Liver (tissue), 8 donors: ENCODE measurements at regions not wholly inside any gene's neighbourhood (a gene's known extent, or its start where the extent isn't known, plus 50 kb on each side); places are given as distances from the start of the nearest gene placed in this dataset.

ENCODE experiments used
- DNase-seq: peaks from one replicate; pipeline ENCODE4 v3.0.0-alpha.2; 2017; ENCODE audit warnings: low spot score
- H3K27ac ChIP-seq, 2 donors: one replicate each; pipeline ENCODE4 v1.7.0; 2013; ENCODE audit warnings: inconsistent platforms in 2 of 2, low read length in 2 of 2, control low read depth in 1 of 2, low read depth in 1 of 2, mild to moderate bottlenecking in 1 of 2
- H3K27me3 ChIP-seq, 4 donors: one replicate each; pipeline versions ENCODE4 v1.6.1 to v1.7.0; 2013; ENCODE audit warnings: low read length in 3 of 4, inconsistent platforms in 1 of 4, mild to moderate bottlenecking in 1 of 4, moderate library complexity in 1 of 4; ENCODE audit not compliant: control insufficient read depth in 4 of 4, insufficient read depth in 4 of 4
- H3K36me3 ChIP-seq, 4 donors: one replicate each; pipeline versions ENCODE4 v1.6.1 to v1.7.0; 2013; ENCODE audit warnings: low read length in 3 of 4, mild to moderate bottlenecking in 3 of 4, low read depth in 1 of 4, moderate library complexity in 1 of 4; ENCODE audit not compliant: control insufficient read depth in 4 of 4, insufficient read depth in 3 of 4
- H3K4me1 ChIP-seq, 4 donors: one replicate each; pipeline versions ENCODE4 v1.6.1 to v1.7.0; 2013; ENCODE audit warnings: low read length in 3 of 4, mild to moderate bottlenecking in 3 of 4, moderate library complexity in 1 of 4; ENCODE audit not compliant: control insufficient read depth in 4 of 4, insufficient read depth in 4 of 4
- H3K4me3 ChIP-seq, 3 donors: one replicate each; pipeline versions ENCODE4 v1.6.1 to v1.7.0; 2013; ENCODE audit warnings: low read length in 3 of 3, control low read depth in 1 of 3, low read depth in 1 of 3, mild to moderate bottlenecking in 1 of 3
- H3K9ac ChIP-seq, 2 donors: one replicate each; pipeline ENCODE4 v1.7.0; 2013; ENCODE audit warnings: low read length in 2 of 2, mild to moderate bottlenecking in 2 of 2, moderate library complexity in 2 of 2, control low read depth in 1 of 2, low read depth in 1 of 2
- H3K9me3 ChIP-seq, 4 donors: one replicate each; pipeline versions ENCODE4 v1.6.1 to v1.7.0; 2013; ENCODE audit warnings: low read length in 3 of 4; ENCODE audit not compliant: control insufficient read depth in 4 of 4
- ATF3 ChIP-seq: IDR thresholded peaks from 2 replicates; pipeline ENCODE4 v1.6.1; 2016; ENCODE audit warnings: antibody characterized with exemption
- CTCF ChIP-seq: fragments of 150-350 bp; IDR thresholded peaks from 2 replicates; pipeline ENCODE4 v1.5.1; 2017; ENCODE audit warnings: improper control_type of control experiment, low read depth, low read length; ENCODE audit not compliant: missing input control
- FOXA1 ChIP-seq: IDR thresholded peaks from 2 replicates; pipeline ENCODE4 v1.6.1; 2016; ENCODE audit warnings: antibody characterized with exemption
- FOXA2 ChIP-seq: IDR thresholded peaks from 2 replicates; pipeline ENCODE4 v1.6.1; 2016; ENCODE audit warnings: antibody characterized with exemption
- GABPA ChIP-seq, 2 donors: IDR thresholded peaks in 1 of 2; conservative IDR thresholded peaks in 1 of 2; 2 replicates each; pipeline ENCODE4 v1.6.1; 2016; ENCODE audit warnings: antibody characterized with exemption in 2 of 2, mild to moderate bottlenecking in 1 of 2, moderate library complexity in 1 of 2
- HNF4A ChIP-seq, 2 donors: conservative IDR thresholded peaks; 2 replicates each; pipeline ENCODE4 v1.6.1; 2016; ENCODE audit warnings: antibody characterized with exemption in 2 of 2, mild to moderate bottlenecking in 2 of 2
- HNF4G ChIP-seq: IDR thresholded peaks from 2 replicates; pipeline ENCODE4 v1.6.1; 2016; ENCODE audit warnings: antibody characterized with exemption
- JUND ChIP-seq, 2 donors: IDR thresholded peaks; 2 replicates each; pipeline ENCODE4 v1.6.1; 2016; ENCODE audit warnings: antibody characterized with exemption in 2 of 2
- MAX ChIP-seq: IDR thresholded peaks from 2 replicates; pipeline ENCODE4 v1.6.1; 2016; ENCODE audit warnings: antibody characterized with exemption
- NR2F2 ChIP-seq: IDR thresholded peaks from 2 replicates; pipeline ENCODE4 v1.6.1; 2016; ENCODE audit warnings: antibody characterized with exemption
- RAD21 ChIP-seq, 2 donors: IDR thresholded peaks; 2 replicates each; pipeline ENCODE4 v1.6.1; 2016; ENCODE audit warnings: antibody characterized with exemption in 2 of 2, mild to moderate bottlenecking in 2 of 2
- REST ChIP-seq: IDR thresholded peaks from 2 replicates; pipeline ENCODE4 v1.6.1; 2016; ENCODE audit warnings: antibody characterized with exemption, mild to moderate bottlenecking
- RXRA ChIP-seq, 2 donors: IDR thresholded peaks; 2 replicates each; pipeline ENCODE4 v1.6.1; 2017 to 2018; ENCODE audit warnings: antibody characterized with exemption in 2 of 2, mild to moderate bottlenecking in 1 of 2
- SP1 ChIP-seq: IDR thresholded peaks from 2 replicates; pipeline ENCODE4 v1.6.1; 2018; ENCODE audit warnings: antibody characterized with exemption, mild to moderate bottlenecking
- ZBTB33 ChIP-seq: IDR thresholded peaks from 2 replicates; pipeline ENCODE4 v1.6.1; 2016; ENCODE audit warnings: antibody characterized with exemption
- WGBS: extraction: QIAGEN DNeasy Blood & Tissue Kit; methylation state at CpG from one replicate; pipeline ENCODE4 v1.1.7; 2013; 5-methylcytosine and 5-hydroxymethylcytosine counted together
- donor health status: healthy.
- donor health status: healthy.
- donor health status: healthy.
- donor health status: healthy.
- donor health status: healthy.

- WGBS: 87% methylated on average over 2 of the region's 2 CpGs
- Histone ChIP-seq H3K9ac (no peak overlapping the region), H3K4me1 (no peaks in the 10 kb centered on the region), H3K9me3 (no peaks in the 10 kb centered on the region), H3K4me3 (no peak overlapping the region), H3K27ac (no peak overlapping the region), H3K36me3 (no peaks in the 10 kb centered on the region), H3K27me3 (no peaks in the 10 kb centered on the region)
- DNase-seq: no peak
- TF ChIP-seq HNF4G (no peak), ATF3 (no peak), FOXA2 (no peak), MAX (no peak), REST (no peak), RXRA (IDR thresholded peaks at IDR 0.05) (no peak), RAD21 (IDR thresholded peaks at IDR 0.05) (no peak), SP1 (no peak), HNF4A (conservative IDR thresholded peaks at IDR 0.05) (no peak), JUND (IDR thresholded peaks at IDR 0.05) (no peak), NR2F2 (no peak), GABPA (IDR thresholded peaks at IDR 0.05 in 1 of 2, conservative IDR thresholded peaks at IDR 0.05 in 1 of 2) (no peak), CTCF (no peak), ZBTB33 (no peak), FOXA1 (no peak)
Measured at GRCh38 chr4:145988628-145989027, 50.0 kb upstream of the ZNF827 start.
